GM12875 (cell line): ENCODE measurements at regions not wholly inside any gene's neighbourhood (a gene's known extent, or its start where the extent isn't known, plus 50 kb on each side); places are given as distances from the start of the nearest gene placed in this dataset.

Experiments used
- H3K4me3 ChIP-seq: one replicate; pipeline ENCODE4 v1.5.1; 2011; ENCODE audit warnings: low read depth, low read length, control low read depth
- CTCF ChIP-seq: IDR thresholded peaks from 2 replicates; pipeline ENCODE4 v1.5.1; 2011; ENCODE audit warnings: low read depth, mild to moderate bottlenecking, control low read depth, inconsistent platforms, low read length, moderate library complexity, borderline replicate concordance; ENCODE audit not compliant: insufficient read depth

DNA sequence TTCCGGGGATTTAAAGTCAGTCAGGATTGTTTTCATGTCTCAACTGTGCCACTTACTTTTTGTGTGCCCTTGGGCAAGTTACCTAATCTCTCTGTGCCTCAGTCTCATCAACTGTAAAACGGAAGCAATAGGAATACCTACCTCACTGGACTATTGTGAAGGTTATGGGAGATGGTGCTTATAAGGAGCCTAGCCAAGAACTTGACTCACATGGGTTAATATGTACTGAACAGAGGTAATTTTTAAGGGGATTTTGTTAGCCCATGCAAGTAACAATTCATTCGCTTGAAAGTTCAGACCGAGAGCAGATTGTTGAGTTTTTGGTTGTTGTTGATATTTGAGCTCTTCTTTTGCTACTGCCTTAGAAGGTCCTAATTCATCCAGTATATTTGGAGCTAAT, 202.9 kb downstream of the ZNF365 start:
- no peak for TF ChIP-seq CTCF
- no peak overlapping the region for H3K4me3 ChIP-seq

GRCh38 chr10:62577666-62578291, 203.6 kb downstream of the ZNF365 start:
- no peak for TF ChIP-seq CTCF
- H3K4me3 ChIP-seq: no peak overlapping the region

GRCh38 chr10:62578301-62578700, 204.1 kb downstream of the ZNF365 start:
- TF ChIP-seq CTCF: no peak
- no peak overlapping the region for H3K4me3 ChIP-seq

- H3K4me3 ChIP-seq: no peak overlapping the region
- no peak for TF ChIP-seq CTCF
Observed at GRCh38 chr10:62578916-62579315, 204.7 kb downstream of the ZNF365 start.

DNA sequence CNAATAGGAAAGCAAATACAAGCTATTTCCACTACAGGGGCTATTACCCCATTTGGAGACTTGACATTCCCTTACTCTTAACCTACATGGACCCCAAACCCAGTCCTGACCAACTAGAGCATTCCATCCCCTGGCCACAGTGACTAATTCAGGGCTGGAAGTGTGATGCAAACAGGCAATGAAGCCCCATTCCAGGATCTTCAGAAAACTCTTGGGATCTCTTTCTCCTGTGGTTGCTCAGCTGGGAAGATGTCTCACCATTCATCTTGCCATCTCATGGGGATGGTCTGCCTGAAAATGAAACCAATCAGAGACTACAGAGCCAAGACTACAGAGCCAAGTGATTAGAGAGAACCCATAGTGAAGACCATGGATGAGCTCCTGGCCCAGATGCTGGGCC, 206.2 kb downstream of the ZNF365 start:
- H3K4me3 ChIP-seq: no peak overlapping the region
- no peak for TF ChIP-seq CTCF

GRCh38 chr10:62581351-62581750, 207.2 kb downstream of the ZNF365 start:
- TF ChIP-seq CTCF: no peak
- H3K4me3 ChIP-seq: no peak overlapping the region

DNA sequence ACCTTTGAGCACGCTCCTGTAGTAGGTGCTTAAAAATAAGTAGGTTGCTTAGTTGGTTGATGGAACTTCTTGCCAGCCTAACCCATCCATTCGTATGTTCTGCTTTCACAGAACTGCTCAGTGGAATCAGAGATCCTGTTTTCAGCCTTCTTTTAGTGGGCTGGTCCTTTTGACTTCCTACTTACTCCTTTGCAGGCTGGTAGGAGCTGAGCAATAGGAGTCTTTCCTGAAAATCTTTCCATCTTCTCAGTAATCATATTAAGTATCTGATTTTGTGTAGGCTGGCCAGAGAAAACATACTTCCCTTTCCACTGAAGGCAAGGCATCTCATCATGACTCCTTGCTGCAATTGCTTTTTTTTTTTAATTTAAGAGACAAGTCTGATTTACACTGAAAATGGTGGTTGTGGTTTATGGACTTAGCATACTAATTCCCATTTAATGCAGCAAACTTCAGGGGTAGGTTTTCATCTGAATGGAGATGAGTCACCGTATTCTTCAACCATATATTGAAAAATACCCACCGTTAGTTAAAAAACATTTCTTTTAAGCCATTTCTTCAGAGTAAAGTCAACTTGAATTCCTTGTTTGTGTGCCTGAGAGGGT, 208.0 kb downstream of the ZNF365 start:
- no peak for TF ChIP-seq CTCF
- H3K4me3 ChIP-seq: no peak overlapping the region
